WERI-Rb-1 (cell line): ENCODE measurements at regions not wholly inside any gene's neighbourhood (a gene's known extent, or its start where the extent isn't known, plus 50 kb on each side); places are given as distances from the start of the nearest gene placed in this dataset.

ENCODE experiments used
- DNase-seq: peaks from one replicate; pipeline ENCODE4 v3.0.0-alpha.2; 2020
- H3K27ac ChIP-seq: fragments of 250-450 bp; sonication (Bioruptor Pico); 2 replicates; pipeline ENCODE4 v1.5.1; 2020; ENCODE audit warnings: mild to moderate bottlenecking, moderate library complexity
- H3K27me3 ChIP-seq: fragments of 250-450 bp; sonication (Bioruptor Pico); 2 replicates; pipeline ENCODE4 v1.5.1; 2021; ENCODE audit warnings: mild to moderate bottlenecking, low read depth, moderate library complexity; ENCODE audit not compliant: insufficient read depth, severe bottlenecking
- H3K36me3 ChIP-seq: fragments of 250-450 bp; sonication (Bioruptor Pico); 2 replicates; pipeline ENCODE4 v1.5.1; 2020; ENCODE audit warnings: mild to moderate bottlenecking, moderate library complexity
- H3K4me3 ChIP-seq: 2 replicates; pipeline ENCODE4 v1.5.1; 2011; ENCODE audit warnings: low read depth, mild to moderate bottlenecking, control low read depth, low read length
- H3K9me3 ChIP-seq: fragments of 250-450 bp; sonication (Bioruptor Pico); 2 replicates; pipeline ENCODE4 v1.5.1; 2021; ENCODE audit warnings: mild to moderate bottlenecking, moderate library complexity; ENCODE audit not compliant: severe bottlenecking
- TF ChIP-seq, protein P1 (sequence below): IDR thresholded peaks from 2 replicates; pipeline ENCODE4 v1.5.1; 2011; ENCODE audit warnings: low read depth, mild to moderate bottlenecking, control low read depth, inconsistent platforms, low read length

DNA sequence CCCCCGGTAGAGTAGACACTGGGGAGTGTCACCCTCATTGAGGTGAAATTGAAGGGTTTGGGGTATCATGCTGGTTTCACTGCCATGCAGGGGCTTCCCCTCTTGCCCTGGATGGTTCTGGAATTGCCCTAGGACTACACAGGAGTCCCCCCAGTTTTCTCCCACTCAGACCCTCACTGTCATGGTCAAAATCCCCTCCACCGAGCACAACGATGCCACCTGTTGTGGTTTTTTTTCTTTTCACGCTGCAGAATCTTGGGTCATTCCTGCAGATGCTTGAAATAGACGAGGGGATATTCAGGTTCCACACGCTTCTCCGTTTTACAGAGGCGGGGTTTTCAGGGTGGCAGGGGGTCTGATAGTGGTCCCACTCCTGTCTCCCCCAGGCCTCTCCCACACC lies 255.6 kb downstream of the ENGASE start:
- no peaks in the 10 kb centered on the region for H3K27me3 ChIP-seq

DNA sequence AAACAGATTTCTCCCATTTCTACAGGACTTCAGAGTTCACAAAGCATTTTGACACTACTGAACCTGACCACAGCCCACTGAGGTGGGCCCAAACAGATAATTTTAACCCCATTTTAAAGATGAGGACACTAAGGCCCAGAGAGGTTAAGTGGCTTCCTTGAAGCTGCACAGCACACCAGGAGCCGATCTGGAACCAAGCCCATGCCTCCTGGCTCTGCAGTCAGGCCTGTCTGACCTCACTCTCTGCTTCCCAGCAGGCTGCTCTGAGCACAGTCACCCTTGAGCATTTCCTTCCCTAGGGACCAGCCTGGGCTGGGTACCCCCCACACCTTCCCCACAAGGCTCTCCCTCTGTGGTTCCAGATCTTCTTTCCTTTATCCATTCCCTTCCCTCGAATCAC lies 252.2 kb downstream of the ENGASE start:
- no peak for DNase-seq
- Histone ChIP-seq H3K36me3 (no peaks in the 10 kb centered on the region; the same call in 1 of the 2 replicates), H3K27me3 (no peaks in the 10 kb centered on the region), H3K4me3 (no peak overlapping the region), H3K9me3 (no peaks in the 10 kb centered on the region), H3K27ac (no peak overlapping the region)
- TF ChIP-seq, protein P1, sequence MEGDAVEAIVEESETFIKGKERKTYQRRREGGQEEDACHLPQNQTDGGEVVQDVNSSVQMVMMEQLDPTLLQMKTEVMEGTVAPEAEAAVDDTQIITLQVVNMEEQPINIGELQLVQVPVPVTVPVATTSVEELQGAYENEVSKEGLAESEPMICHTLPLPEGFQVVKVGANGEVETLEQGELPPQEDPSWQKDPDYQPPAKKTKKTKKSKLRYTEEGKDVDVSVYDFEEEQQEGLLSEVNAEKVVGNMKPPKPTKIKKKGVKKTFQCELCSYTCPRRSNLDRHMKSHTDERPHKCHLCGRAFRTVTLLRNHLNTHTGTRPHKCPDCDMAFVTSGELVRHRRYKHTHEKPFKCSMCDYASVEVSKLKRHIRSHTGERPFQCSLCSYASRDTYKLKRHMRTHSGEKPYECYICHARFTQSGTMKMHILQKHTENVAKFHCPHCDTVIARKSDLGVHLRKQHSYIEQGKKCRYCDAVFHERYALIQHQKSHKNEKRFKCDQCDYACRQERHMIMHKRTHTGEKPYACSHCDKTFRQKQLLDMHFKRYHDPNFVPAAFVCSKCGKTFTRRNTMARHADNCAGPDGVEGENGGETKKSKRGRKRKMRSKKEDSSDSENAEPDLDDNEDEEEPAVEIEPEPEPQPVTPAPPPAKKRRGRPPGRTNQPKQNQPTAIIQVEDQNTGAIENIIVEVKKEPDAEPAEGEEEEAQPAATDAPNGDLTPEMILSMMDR, result no peak

More for the DNA sequence above, 255.6 kb downstream of the ENGASE start:
- Histone ChIP-seq H3K27ac (no peak overlapping the region), H3K9me3 (no peaks in the 10 kb centered on the region), H3K36me3 (no peaks in the 10 kb centered on the region; the same call in 1 of the 2 replicates), H3K4me3 (no peak overlapping the region)
- DNase-seq, result no peak
- TF ChIP-seq, protein P1, result no peak

GRCh38 chr17:79325709-79326430 lies 251.2 kb downstream of the ENGASE start:
- TF ChIP-seq, protein P1, result no peak
- Histone ChIP-seq H3K27ac (no peak overlapping the region; the same call in 1 of the 2 replicates), H3K27me3 (no peaks in the 10 kb centered on the region), H3K36me3 (no peaks in the 10 kb centered on the region; the same call in 1 of the 2 replicates), H3K4me3 (no peak overlapping the region), H3K9me3 (no peaks in the 10 kb centered on the region)
- peak; percentile 45 for DNase-seq

DNA sequence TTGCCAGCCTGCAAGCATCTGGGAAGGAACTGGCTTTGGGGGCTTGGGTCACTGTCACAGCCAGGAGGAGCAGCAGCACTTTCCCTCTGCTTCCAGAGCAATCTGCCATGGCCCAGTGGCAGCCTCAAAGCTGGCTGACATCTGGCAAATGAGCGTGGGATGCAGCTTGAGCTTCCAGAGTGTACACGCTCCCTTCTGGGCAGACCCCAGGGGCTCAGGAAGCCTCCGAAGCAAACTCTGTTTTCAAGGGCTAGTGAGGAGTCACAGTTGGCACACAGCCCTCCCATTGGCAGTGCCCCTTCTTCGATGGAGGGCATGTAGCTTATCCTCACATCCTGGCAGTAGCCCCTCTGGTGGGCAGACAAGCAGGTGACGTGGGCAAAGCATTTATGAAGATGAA lies 249.6 kb downstream of the ENGASE start:
- Histone ChIP-seq H3K4me3 (no peak overlapping the region), H3K27ac (no peak overlapping the region), H3K36me3 (no peaks in the 10 kb centered on the region; the same call in 1 of the 2 replicates), H3K27me3 (no peaks in the 10 kb centered on the region), H3K9me3 (no peaks in the 10 kb centered on the region)
- no peak for DNase-seq
- TF ChIP-seq, protein P1, result 0 out of 2 replicates have a peak, but pooled peaks have one; percentile 1

DNA sequence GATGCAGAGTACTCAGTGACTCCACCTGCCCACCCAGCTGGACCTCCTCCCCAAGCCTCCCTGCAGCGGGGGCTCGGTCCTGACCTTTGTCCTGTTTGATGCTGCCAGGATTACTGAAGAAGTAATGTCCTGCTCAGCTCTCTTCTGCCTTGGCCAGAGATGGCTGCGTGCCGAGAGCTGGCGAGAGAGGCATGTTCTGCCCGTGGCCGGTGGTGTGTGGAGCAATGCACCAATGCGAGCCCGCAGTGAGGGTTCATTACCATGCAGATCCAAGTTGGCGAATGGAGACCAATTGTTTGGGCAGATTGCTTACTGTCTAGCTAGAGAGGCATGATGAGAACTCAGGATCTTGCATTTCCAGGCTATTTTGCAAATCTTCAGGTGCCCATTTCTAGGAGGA lies 248.9 kb downstream of the ENGASE start:
- no peak for DNase-seq
- Histone ChIP-seq H3K27ac (no peak overlapping the region), H3K4me3 (no peak overlapping the region), H3K27me3 (no peaks in the 10 kb centered on the region), H3K9me3 (no peaks in the 10 kb centered on the region), H3K36me3 (no peaks in the 10 kb centered on the region; the same call in 1 of the 2 replicates)
- TF ChIP-seq, protein P1, result no peak
